ENCODE measurements at regions not wholly inside any gene's neighbourhood (a gene's known extent, or its start where the extent isn't known, plus 50 kb on each side); places are given as distances from the start of the nearest gene placed in this dataset.

DNA sequence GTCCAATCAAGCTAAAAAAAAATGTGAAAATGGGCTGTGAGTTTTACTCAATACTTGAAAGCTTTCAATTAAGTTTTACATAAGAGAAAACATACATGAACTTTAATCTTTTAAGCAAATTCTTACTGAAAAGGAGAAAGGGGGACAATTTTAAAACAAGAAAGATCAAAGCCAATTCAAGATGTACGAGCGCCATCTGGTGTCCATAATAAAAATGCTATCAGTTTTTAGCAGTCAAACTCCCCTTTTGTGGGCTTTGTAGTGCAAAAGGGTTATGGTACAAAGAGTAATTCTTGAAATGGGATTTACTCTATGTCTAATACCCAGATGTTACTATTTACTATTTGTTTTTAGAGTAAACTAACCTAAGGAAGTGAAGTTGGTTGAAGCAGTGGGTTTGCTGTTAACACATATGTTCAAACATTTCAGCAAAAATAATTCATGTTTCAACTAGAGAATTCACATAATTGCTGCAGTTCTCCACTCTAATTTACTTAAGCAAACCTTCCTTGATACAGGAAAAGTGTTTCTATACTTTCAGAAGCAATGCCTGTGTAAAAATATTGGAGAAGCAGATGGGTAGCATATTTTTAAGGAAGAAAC, 228.2 kb upstream of the TYRP1 start:
- H3K36me3 Mint-ChIP-seq, result no peaks in the 10 kb centered on the region
- peaks cover 2% of the 10 kb centered on the region for H3K27me3 Mint-ChIP-seq (ENCODE audit: low read depth)
- no peak overlapping the region for H3K4me3 Mint-ChIP-seq
- H3K9me3 Mint-ChIP-seq, result peaks cover 9% of the 10 kb centered on the region
- H3K4me1 Mint-ChIP-seq, result peaks cover 21% of the 10 kb centered on the region
- TF ChIP-seq, protein P1, sequence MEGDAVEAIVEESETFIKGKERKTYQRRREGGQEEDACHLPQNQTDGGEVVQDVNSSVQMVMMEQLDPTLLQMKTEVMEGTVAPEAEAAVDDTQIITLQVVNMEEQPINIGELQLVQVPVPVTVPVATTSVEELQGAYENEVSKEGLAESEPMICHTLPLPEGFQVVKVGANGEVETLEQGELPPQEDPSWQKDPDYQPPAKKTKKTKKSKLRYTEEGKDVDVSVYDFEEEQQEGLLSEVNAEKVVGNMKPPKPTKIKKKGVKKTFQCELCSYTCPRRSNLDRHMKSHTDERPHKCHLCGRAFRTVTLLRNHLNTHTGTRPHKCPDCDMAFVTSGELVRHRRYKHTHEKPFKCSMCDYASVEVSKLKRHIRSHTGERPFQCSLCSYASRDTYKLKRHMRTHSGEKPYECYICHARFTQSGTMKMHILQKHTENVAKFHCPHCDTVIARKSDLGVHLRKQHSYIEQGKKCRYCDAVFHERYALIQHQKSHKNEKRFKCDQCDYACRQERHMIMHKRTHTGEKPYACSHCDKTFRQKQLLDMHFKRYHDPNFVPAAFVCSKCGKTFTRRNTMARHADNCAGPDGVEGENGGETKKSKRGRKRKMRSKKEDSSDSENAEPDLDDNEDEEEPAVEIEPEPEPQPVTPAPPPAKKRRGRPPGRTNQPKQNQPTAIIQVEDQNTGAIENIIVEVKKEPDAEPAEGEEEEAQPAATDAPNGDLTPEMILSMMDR (IDR thresholded peaks at IDR 0.05; ENCODE audit: unreplicated experiment), result peak; percentile 79
- H3K27ac Mint-ChIP-seq, result no peak overlapping the region
- DNase-seq (ENCODE audit: low spot score in 2 of 2, unreplicated experiment in 2 of 2), result no peak

DNA sequence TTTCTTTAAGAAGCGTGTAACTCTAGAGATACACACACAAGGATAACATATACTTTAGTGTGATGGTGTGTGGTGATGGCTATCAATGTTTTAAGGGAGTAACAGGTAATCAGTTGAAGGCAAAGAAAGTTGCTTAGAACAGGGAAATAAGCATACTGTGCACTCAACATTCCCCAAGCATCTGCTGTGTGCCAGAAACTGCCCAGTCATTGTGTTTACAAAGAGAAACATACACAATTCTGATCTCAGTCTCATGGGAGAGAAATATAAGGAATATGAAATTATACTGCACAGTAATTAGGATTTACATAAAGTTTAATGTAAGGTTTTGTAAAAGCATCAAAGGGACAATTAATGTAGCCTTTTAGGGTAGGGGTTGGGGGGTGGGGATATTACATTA, 224.1 kb upstream of the TYRP1 start:
- peaks cover 8% of the 10 kb centered on the region for H3K9me3 Mint-ChIP-seq
- H3K4me1 Mint-ChIP-seq, result peaks cover 7% of the 10 kb centered on the region
- H3K27ac Mint-ChIP-seq, result no peak overlapping the region
- TF ChIP-seq, protein P1 (IDR thresholded peaks at IDR 0.05; ENCODE audit: unreplicated experiment), result no peak
- no peak overlapping the region for H3K4me3 Mint-ChIP-seq
- peaks cover 2% of the 10 kb centered on the region for H3K27me3 Mint-ChIP-seq (ENCODE audit: low read depth)
- H3K36me3 Mint-ChIP-seq, result no peaks in the 10 kb centered on the region
- DNase-seq (ENCODE audit: low spot score in 2 of 2, unreplicated experiment in 2 of 2), result no peak

DNA sequence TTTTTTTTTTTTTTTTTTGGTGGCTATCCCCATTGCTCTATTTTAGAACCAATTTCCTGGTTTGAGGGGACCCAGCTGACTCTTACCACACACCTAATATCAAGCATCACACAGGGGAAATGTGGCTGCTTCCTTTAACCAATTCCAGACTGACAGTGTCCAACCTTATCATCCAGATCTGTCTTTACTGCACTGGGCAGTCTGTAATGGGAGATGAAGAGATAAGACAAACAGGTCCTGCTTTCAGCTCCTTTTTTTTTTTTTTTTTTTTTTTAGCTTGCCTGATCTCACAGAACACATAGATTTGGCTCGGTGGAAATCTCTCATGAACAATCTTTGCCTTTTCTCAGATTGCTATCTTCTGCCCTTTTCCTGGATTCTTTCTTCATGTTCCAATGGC, 198.8 kb upstream of the TYRP1 start:
- H3K9me3 Mint-ChIP-seq, result no peaks in the 10 kb centered on the region
- H3K4me3 Mint-ChIP-seq, result no peak overlapping the region
- TF ChIP-seq, protein P1 (IDR thresholded peaks at IDR 0.05; ENCODE audit: unreplicated experiment), result no peak
- no peaks in the 10 kb centered on the region for H3K4me1 Mint-ChIP-seq
- no peaks in the 10 kb centered on the region for H3K27me3 Mint-ChIP-seq (ENCODE audit: low read depth)
- no peak overlapping the region for H3K27ac Mint-ChIP-seq
- DNase-seq (ENCODE audit: low spot score in 2 of 2, unreplicated experiment in 2 of 2), result no peak
- H3K36me3 Mint-ChIP-seq, result no peaks in the 10 kb centered on the region

DNA sequence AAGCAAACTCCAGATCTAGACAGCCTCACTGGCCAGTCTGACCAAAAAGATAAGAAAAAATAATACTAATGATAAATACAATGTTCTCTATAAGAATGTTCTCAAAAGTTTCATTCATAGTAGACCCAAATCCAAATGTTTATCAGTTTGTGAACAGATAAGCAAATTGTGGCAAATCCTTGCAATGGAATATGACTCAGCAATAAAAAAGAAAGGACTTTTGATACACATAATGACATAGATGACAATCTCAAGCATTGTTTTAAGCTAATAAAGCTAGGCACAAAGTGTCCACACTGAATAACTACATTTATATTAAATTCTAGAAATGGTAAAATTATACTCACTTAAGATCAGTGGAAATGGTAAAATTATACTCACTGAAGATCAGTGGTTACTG, 195.4 kb upstream of the TYRP1 start:
- Mint-ChIP-seq H3K9me3 (no peaks in the 10 kb centered on the region), H3K27me3 (ENCODE audit: low read depth) (no peaks in the 10 kb centered on the region)
- TF ChIP-seq, protein P1 (IDR thresholded peaks at IDR 0.05; ENCODE audit: unreplicated experiment), result no peak

DNA sequence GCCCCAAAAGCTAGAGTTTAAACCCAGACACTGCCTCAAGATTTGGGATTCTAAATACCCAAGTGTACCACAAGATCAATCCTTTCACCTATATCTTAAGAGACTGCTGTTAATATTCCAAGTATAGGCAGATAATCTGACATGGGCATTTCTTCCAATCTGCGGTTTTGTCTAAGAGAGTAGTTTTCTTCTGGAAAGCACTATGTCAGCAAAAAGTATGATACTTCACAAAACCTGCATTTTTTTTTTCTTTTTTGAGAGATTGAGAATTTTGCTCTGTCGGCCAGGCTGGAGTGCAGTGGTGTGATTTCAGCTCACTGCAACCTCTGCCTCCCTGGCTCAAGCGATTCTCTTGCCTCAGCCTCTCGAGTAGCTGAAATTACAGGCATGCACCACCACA, 190.7 kb upstream of the TYRP1 start:
- no peak overlapping the region for H3K4me3 Mint-ChIP-seq
- no peak for DNase-seq (ENCODE audit: low spot score in 2 of 2, unreplicated experiment in 2 of 2)
- H3K9me3 Mint-ChIP-seq, result peaks cover 19% of the 10 kb centered on the region
- no peak overlapping the region for H3K27ac Mint-ChIP-seq
- peaks cover 5% of the 10 kb centered on the region for H3K36me3 Mint-ChIP-seq
- peaks cover 7% of the 10 kb centered on the region for H3K4me1 Mint-ChIP-seq
- H3K27me3 Mint-ChIP-seq (ENCODE audit: low read depth), result no peaks in the 10 kb centered on the region
- TF ChIP-seq, protein P1 (IDR thresholded peaks at IDR 0.05; ENCODE audit: unreplicated experiment), result no peak

More for the DNA sequence above, 195.4 kb upstream of the TYRP1 start:
- no peak for DNase-seq (ENCODE audit: low spot score in 2 of 2, unreplicated experiment in 2 of 2)
- no peak overlapping the region for H3K4me3 Mint-ChIP-seq
- H3K4me1 Mint-ChIP-seq, result no peaks in the 10 kb centered on the region
- H3K27ac Mint-ChIP-seq, result no peak overlapping the region
- no peaks in the 10 kb centered on the region for H3K36me3 Mint-ChIP-seq
